OCI-LY1 (cell line): ENCODE measurements at regions not wholly inside any gene's neighbourhood (a gene's known extent, or its start where the extent isn't known, plus 50 kb on each side); places are given as distances from the start of the nearest gene placed in this dataset.

Experiments
- CTCF ChIP-seq: fragments of 200-600 bp; sonication (generic), shearing (Covaris generic); IDR thresholded peaks from 2 replicates; pipeline ENCODE4 v1.5.1; 2017; ENCODE audit warnings: mild to moderate bottlenecking, antibody characterized with exemption, low read length, moderate library complexity, mixed read lengths
- EZH2 ChIP-seq: fragments of 200-600 bp; sonication (generic), shearing (Covaris generic); IDR thresholded peaks from 2 replicates; pipeline ENCODE4 v1.8.0; 2017; ENCODE audit warnings: borderline replicate concordance, mixed run types, mild to moderate bottlenecking, antibody characterized with exemption, low read length, moderate library complexity, mixed read lengths

GRCh38 chr1:59218521-59219236 lies 78.2 kb upstream of the FGGY start:
- no peak for TF ChIP-seq CTCF
- no peak for TF ChIP-seq EZH2
